GM10266 (cell line): ENCODE measurements at regions not wholly inside any gene's neighbourhood (a gene's known extent, or its start where the extent isn't known, plus 50 kb on each side); places are given as distances from the start of the nearest gene placed in this dataset.

Experiments
- DNase-seq: peaks from one replicate; pipeline ENCODE4 v3.0.0; 2012; ENCODE audit errors: extremely low spot score
- TF ChIP-seq, protein P1 (sequence below): IDR thresholded peaks from 2 replicates; pipeline ENCODE4 v1.5.1; 2012; ENCODE audit warnings: mild to moderate bottlenecking, low read depth; ENCODE audit not compliant: control insufficient read depth, insufficient read depth; ENCODE audit errors: missing control alignments

GRCh38 chr11:115674937-115675544 lies 170.8 kb upstream of the CADM1 start:
- no peak for DNase-seq
- TF ChIP-seq, protein P1, sequence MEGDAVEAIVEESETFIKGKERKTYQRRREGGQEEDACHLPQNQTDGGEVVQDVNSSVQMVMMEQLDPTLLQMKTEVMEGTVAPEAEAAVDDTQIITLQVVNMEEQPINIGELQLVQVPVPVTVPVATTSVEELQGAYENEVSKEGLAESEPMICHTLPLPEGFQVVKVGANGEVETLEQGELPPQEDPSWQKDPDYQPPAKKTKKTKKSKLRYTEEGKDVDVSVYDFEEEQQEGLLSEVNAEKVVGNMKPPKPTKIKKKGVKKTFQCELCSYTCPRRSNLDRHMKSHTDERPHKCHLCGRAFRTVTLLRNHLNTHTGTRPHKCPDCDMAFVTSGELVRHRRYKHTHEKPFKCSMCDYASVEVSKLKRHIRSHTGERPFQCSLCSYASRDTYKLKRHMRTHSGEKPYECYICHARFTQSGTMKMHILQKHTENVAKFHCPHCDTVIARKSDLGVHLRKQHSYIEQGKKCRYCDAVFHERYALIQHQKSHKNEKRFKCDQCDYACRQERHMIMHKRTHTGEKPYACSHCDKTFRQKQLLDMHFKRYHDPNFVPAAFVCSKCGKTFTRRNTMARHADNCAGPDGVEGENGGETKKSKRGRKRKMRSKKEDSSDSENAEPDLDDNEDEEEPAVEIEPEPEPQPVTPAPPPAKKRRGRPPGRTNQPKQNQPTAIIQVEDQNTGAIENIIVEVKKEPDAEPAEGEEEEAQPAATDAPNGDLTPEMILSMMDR: no peak

- TF ChIP-seq, protein P1: no peak
- no peak for DNase-seq
Observed at GRCh38 chr11:115674176-115674936, 170.1 kb upstream of the CADM1 start.

DNA sequence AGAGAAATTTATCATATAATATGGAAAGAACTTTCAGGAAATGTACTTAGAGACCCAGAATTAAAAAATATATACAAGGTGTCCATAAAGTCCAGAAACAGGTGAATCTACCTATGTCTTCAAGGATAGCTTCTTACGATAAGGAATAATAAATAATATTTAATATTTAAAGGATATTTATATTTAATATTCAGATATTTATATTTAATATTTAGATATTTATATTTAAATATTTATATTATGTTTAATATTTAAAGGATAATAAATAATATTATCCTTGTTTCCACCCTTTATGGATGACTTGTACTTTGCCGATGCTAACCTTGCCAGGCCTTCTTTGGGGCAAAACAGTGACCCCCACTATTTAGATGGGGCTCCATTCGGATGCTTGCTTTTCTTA lies 169.5 kb upstream of the CADM1 start:
- TF ChIP-seq, protein P1: no peak
- no peak for DNase-seq

DNA sequence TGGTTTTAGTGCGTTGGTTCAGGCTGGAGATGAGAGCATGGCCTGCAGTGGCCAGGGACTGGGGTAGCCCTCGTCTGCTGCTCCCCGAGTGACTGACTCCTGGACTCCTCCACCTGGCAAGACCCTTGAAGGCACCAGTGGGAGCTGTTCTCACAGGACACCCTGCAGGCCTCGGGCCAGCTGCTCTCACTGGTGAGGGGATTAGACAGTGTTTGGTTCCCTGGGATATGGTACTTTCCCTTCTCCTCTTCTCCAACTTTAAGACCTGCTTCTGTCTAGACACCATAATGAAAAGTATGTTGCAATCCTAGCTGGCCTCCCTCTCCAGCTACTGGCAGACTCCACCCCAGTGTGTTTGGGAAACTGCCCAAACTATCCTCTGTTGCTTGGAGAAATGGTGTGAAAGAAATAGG lies 168.8 kb upstream of the CADM1 start:
- TF ChIP-seq, protein P1: no peak
- DNase-seq: no peak

- TF ChIP-seq, protein P1: no peak
- DNase-seq: no peak
Observed at GRCh38 chr11:115672412-115672811, 168.2 kb upstream of the CADM1 start.

- DNase-seq: no peak
- TF ChIP-seq, protein P1: no peak
Observed at GRCh38 chr11:115670538-115671205, 166.5 kb upstream of the CADM1 start.

DNA sequence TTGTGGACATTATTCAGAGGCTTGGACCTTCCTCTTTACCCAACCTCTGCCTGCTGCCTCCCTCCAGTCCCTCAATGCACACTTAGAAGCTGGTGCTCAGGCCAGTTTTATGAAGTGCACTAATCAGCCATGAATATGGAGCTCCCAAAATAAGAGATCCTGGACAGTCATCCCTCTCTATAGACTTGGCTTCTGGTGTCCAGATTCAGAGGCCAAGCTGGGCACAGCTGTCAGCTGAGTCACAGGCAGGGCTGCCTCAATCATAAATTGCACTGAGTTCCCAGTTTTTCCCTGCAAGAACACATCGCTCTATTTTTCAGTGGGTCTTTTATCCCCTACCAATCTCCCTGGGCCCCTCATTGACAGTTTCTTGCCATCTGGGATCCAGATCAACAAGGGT lies 161.7 kb upstream of the CADM1 start:
- TF ChIP-seq, protein P1: no peak
- no peak for DNase-seq
